ENCODE measurements at regions not wholly inside any gene's neighbourhood (a gene's known extent, or its start where the extent isn't known, plus 50 kb on each side); places are given as distances from the start of the nearest gene placed in this dataset.
"Not testable (repeated sequence)": the region's sequence is repeated elsewhere in the genome, so short reads cannot be mapped to it uniquely, and the experiment has no call there.

- H2AFZ ChIP-seq (ENCODE audit: low read length, unreplicated experiment), result no peak overlapping the region
- H3K4me3 ChIP-seq (ENCODE audit: low read depth, low read length), result no peak overlapping the region
- H3K79me2 ChIP-seq (ENCODE audit: control insufficient read depth, insufficient read depth, low read length, unreplicated experiment), result no peaks in the 10 kb centered on the region
- no peak overlapping the region for H3K27ac ChIP-seq (ENCODE audit: low read depth, low read length)
- no peaks in the 10 kb centered on the region for H3K36me3 ChIP-seq (ENCODE audit: insufficient read depth, low read length)
- no peaks in the 10 kb centered on the region for H3K27me3 ChIP-seq (ENCODE audit: insufficient read depth, low read length)
- H3K4me1 ChIP-seq (ENCODE audit: control insufficient read depth, insufficient read depth, low read length, unreplicated experiment), result no peaks in the 10 kb centered on the region
These were observed 992.6 kb downstream of the PCDH9 start for GRCh38 chr13:66237411-66238062.

- H3K27me3 ChIP-seq (ENCODE audit: insufficient read depth, low read length), result no peaks in the 10 kb centered on the region
- H3K4me1 ChIP-seq (ENCODE audit: control insufficient read depth, insufficient read depth, low read length, unreplicated experiment), result no peaks in the 10 kb centered on the region
- no peaks in the 10 kb centered on the region for H3K36me3 ChIP-seq (ENCODE audit: insufficient read depth, low read length)
- H3K4me3 ChIP-seq (ENCODE audit: low read depth, low read length), result no peak overlapping the region
- H3K79me2 ChIP-seq (ENCODE audit: control insufficient read depth, insufficient read depth, low read length, unreplicated experiment), result no peaks in the 10 kb centered on the region
- H3K27ac ChIP-seq (ENCODE audit: low read depth, low read length), result no peak overlapping the region
- H2AFZ ChIP-seq (ENCODE audit: low read length, unreplicated experiment), result no peak overlapping the region
These were observed 996.0 kb downstream of the PCDH9 start for GRCh38 chr13:66234159-66234558.

GRCh38 chr13:66231958-66232357 is 998.2 kb downstream of the PCDH9 start:
- not testable (repeated sequence) for H3K79me2 ChIP-seq (ENCODE audit: control insufficient read depth, insufficient read depth, low read length, unreplicated experiment); H3K4me3 ChIP-seq (ENCODE audit: low read depth, low read length); H3K36me3 ChIP-seq (ENCODE audit: insufficient read depth, low read length); H3K27me3 ChIP-seq (ENCODE audit: insufficient read depth, low read length); H3K4me1 ChIP-seq (ENCODE audit: control insufficient read depth, insufficient read depth, low read length, unreplicated experiment); H3K27ac ChIP-seq (ENCODE audit: low read depth, low read length); H2AFZ ChIP-seq (ENCODE audit: low read length, unreplicated experiment)

- H3K36me3 ChIP-seq (ENCODE audit: insufficient read depth, low read length), result no peaks in the 10 kb centered on the region
- H3K4me1 ChIP-seq (ENCODE audit: control insufficient read depth, insufficient read depth, low read length, unreplicated experiment), result no peaks in the 10 kb centered on the region
- H3K79me2 ChIP-seq (ENCODE audit: control insufficient read depth, insufficient read depth, low read length, unreplicated experiment), result no peaks in the 10 kb centered on the region
- H3K27me3 ChIP-seq (ENCODE audit: insufficient read depth, low read length), result no peaks in the 10 kb centered on the region
- no peak overlapping the region for H3K4me3 ChIP-seq (ENCODE audit: low read depth, low read length)
- no peak overlapping the region for H3K27ac ChIP-seq (ENCODE audit: low read depth, low read length)
- no peak overlapping the region for H2AFZ ChIP-seq (ENCODE audit: low read length, unreplicated experiment)
These were observed 1005.1 kb downstream of the PCDH9 start for GRCh38 chr13:66225072-66225471.

- Histone ChIP-seq H3K27ac (ENCODE audit: low read depth, low read length) (no peak overlapping the region), H2AFZ (ENCODE audit: low read length, unreplicated experiment) (no peak overlapping the region), H3K4me3 (ENCODE audit: low read depth, low read length) (no peak overlapping the region), H3K27me3 (ENCODE audit: insufficient read depth, low read length) (no peaks in the 10 kb centered on the region), H3K79me2 (ENCODE audit: control insufficient read depth, insufficient read depth, low read length, unreplicated experiment) (no peaks in the 10 kb centered on the region), H3K4me1 (ENCODE audit: control insufficient read depth, insufficient read depth, low read length, unreplicated experiment) (no peaks in the 10 kb centered on the region), H3K36me3 (ENCODE audit: insufficient read depth, low read length) (no peaks in the 10 kb centered on the region)
These were observed 1005.5 kb downstream of the PCDH9 start for GRCh38 chr13:66224663-66225062.

GRCh38 chr13:66222926-66223325 is 1007.2 kb downstream of the PCDH9 start:
- Histone ChIP-seq H3K27ac (ENCODE audit: low read depth, low read length) (no peak overlapping the region), H3K4me1 (ENCODE audit: control insufficient read depth, insufficient read depth, low read length, unreplicated experiment) (no peaks in the 10 kb centered on the region), H3K4me3 (ENCODE audit: low read depth, low read length) (no peak overlapping the region), H2AFZ (ENCODE audit: low read length, unreplicated experiment) (no peak overlapping the region), H3K27me3 (ENCODE audit: insufficient read depth, low read length) (no peaks in the 10 kb centered on the region), H3K79me2 (ENCODE audit: control insufficient read depth, insufficient read depth, low read length, unreplicated experiment) (no peaks in the 10 kb centered on the region), H3K36me3 (ENCODE audit: insufficient read depth, low read length) (no peaks in the 10 kb centered on the region)

- Histone ChIP-seq H2AFZ (ENCODE audit: low read length, unreplicated experiment) (no peak overlapping the region), H3K27me3 (ENCODE audit: insufficient read depth, low read length) (no peaks in the 10 kb centered on the region), H3K79me2 (ENCODE audit: control insufficient read depth, insufficient read depth, low read length, unreplicated experiment) (no peaks in the 10 kb centered on the region)
These were observed 1008.0 kb downstream of the PCDH9 start for GRCh38 chr13:66222127-66222526.

GRCh38 chr13:66219506-66219905 is 1010.6 kb downstream of the PCDH9 start:
- no peaks in the 10 kb centered on the region for H3K36me3 ChIP-seq (ENCODE audit: insufficient read depth, low read length)
- no peak overlapping the region for H2AFZ ChIP-seq (ENCODE audit: low read length, unreplicated experiment)
- no peaks in the 10 kb centered on the region for H3K27me3 ChIP-seq (ENCODE audit: insufficient read depth, low read length)
- no peaks in the 10 kb centered on the region for H3K4me1 ChIP-seq (ENCODE audit: control insufficient read depth, insufficient read depth, low read length, unreplicated experiment)
- H3K4me3 ChIP-seq (ENCODE audit: low read depth, low read length), result no peak overlapping the region
- no peaks in the 10 kb centered on the region for H3K79me2 ChIP-seq (ENCODE audit: control insufficient read depth, insufficient read depth, low read length, unreplicated experiment)
- no peak overlapping the region for H3K27ac ChIP-seq (ENCODE audit: low read depth, low read length)

More at GRCh38 chr13:66222127-66222526, 1008.0 kb downstream of the PCDH9 start:
- Histone ChIP-seq H3K4me3 (ENCODE audit: low read depth, low read length) (no peak overlapping the region), H3K27ac (ENCODE audit: low read depth, low read length) (no peak overlapping the region), H3K4me1 (ENCODE audit: control insufficient read depth, insufficient read depth, low read length, unreplicated experiment) (no peaks in the 10 kb centered on the region), H3K36me3 (ENCODE audit: insufficient read depth, low read length) (no peaks in the 10 kb centered on the region)

- no peaks in the 10 kb centered on the region for H3K79me2 ChIP-seq (ENCODE audit: control insufficient read depth, insufficient read depth, low read length, unreplicated experiment)
- H3K27me3 ChIP-seq (ENCODE audit: insufficient read depth, low read length), result no peaks in the 10 kb centered on the region
- H3K4me1 ChIP-seq (ENCODE audit: control insufficient read depth, insufficient read depth, low read length, unreplicated experiment), result no peaks in the 10 kb centered on the region
- no peak overlapping the region for H2AFZ ChIP-seq (ENCODE audit: low read length, unreplicated experiment)
- H3K27ac ChIP-seq (ENCODE audit: low read depth, low read length), result no peak overlapping the region
- no peaks in the 10 kb centered on the region for H3K36me3 ChIP-seq (ENCODE audit: insufficient read depth, low read length)
- H3K4me3 ChIP-seq (ENCODE audit: low read depth, low read length), result no peak overlapping the region
These were observed 1011.6 kb downstream of the PCDH9 start for GRCh38 chr13:66218583-66218982.

GRCh38 chr13:66216728-66217127 is 1013.4 kb downstream of the PCDH9 start:
- Histone ChIP-seq H3K4me1 (ENCODE audit: control insufficient read depth, insufficient read depth, low read length, unreplicated experiment) (no peaks in the 10 kb centered on the region), H3K27me3 (ENCODE audit: insufficient read depth, low read length) (no peaks in the 10 kb centered on the region), H3K27ac (ENCODE audit: low read depth, low read length) (no peak overlapping the region), H2AFZ (ENCODE audit: low read length, unreplicated experiment) (peak overlapping the region; percentile 11), H3K4me3 (ENCODE audit: low read depth, low read length) (no peak overlapping the region), H3K79me2 (ENCODE audit: control insufficient read depth, insufficient read depth, low read length, unreplicated experiment) (no peaks in the 10 kb centered on the region), H3K36me3 (ENCODE audit: insufficient read depth, low read length) (no peaks in the 10 kb centered on the region)

GRCh38 chr13:66214467-66214866 is 1015.7 kb downstream of the PCDH9 start:
- no peak overlapping the region for H3K4me3 ChIP-seq (ENCODE audit: low read depth, low read length)
- no peak overlapping the region for H2AFZ ChIP-seq (ENCODE audit: low read length, unreplicated experiment)
- H3K27ac ChIP-seq (ENCODE audit: low read depth, low read length), result no peak overlapping the region
- no peaks in the 10 kb centered on the region for H3K36me3 ChIP-seq (ENCODE audit: insufficient read depth, low read length)
- H3K4me1 ChIP-seq (ENCODE audit: control insufficient read depth, insufficient read depth, low read length, unreplicated experiment), result peaks cover 11% of the 10 kb centered on the region
- H3K27me3 ChIP-seq (ENCODE audit: insufficient read depth, low read length), result no peaks in the 10 kb centered on the region
- H3K79me2 ChIP-seq (ENCODE audit: control insufficient read depth, insufficient read depth, low read length, unreplicated experiment), result no peaks in the 10 kb centered on the region

Measured in ACC112 (cell line).